Daoy (cell line): ENCODE measurements at regions not wholly inside any gene's neighbourhood (a gene's known extent, or its start where the extent isn't known, plus 50 kb on each side); places are given as distances from the start of the nearest gene placed in this dataset.
"Not testable (repeated sequence)": the region's sequence is repeated elsewhere in the genome, so short reads cannot be mapped to it uniquely, and the experiment has no call there.

Experiments
- DNase-seq: peaks from one replicate; pipeline ENCODE4 v3.0.0-alpha.2; 2015; ENCODE audit warnings: low read depth

DNA sequence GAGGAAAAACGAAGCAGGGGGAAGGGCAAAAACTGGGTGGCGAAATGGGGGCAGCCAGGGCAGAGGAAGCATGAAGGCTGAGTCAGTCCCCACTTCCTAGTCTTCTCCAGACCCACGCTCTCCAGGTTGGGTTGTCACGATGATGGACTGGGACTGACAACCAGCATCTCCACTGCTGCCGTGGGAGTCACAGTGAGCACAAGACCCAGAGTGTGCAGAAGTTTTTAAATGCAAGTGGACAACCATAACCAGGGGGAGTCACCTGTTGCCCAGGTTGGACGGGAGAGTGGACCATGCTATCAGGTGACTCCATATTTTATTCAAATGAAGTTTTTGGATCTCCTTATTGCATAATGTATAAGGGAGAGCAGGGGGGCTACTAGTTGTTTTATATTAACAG, 511.4 kb upstream of the ZFP42 start:
- DNase-seq: no peak

DNA sequence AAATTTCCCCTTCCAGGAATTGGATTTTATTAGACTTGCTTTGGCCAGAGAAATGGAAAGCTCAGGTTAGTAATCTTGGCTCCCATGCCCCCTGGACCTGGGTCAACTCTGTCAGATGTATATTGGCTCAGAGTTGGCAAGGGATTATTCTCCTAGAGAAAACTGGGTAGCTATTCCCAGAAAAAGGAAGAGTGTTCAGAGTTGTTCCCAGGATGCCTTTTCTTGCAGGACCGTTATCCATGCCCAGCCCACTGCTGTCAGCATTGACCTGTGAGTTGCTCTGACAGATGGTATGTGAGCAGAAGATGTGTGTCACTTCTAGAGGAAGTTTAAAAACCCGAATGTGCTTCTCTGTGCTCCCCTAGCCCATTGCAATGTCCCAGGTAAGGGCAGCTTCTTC, 509.9 kb upstream of the ZFP42 start:
- no peak for DNase-seq

- no peak for DNase-seq
Measured at GRCh38 chr4:187491286-187491685, 504.3 kb upstream of the ZFP42 start.

GRCh38 chr4:187491959-187492358, 503.6 kb upstream of the ZFP42 start:
- no peak for DNase-seq

DNA sequence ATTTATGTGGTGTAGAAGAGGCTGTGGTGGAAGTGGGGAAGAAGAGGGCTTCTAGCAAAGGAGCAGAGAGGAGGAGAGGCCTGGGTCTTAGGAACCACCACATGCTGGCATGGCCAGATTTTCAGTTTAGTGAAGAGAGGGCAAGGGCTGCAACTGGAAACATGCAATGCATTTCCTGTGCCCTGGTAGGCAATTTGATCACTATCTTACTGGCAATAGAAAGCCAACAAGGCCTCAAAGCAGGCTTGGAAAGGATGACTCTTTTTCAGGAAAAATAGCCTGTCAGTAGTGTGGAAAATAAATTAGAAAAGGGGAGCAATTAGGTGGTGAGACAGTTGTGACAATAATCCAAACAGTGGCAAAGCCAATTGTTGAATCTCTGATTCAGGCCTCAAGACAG, 501.9 kb upstream of the ZFP42 start:
- no peak for DNase-seq

DNA sequence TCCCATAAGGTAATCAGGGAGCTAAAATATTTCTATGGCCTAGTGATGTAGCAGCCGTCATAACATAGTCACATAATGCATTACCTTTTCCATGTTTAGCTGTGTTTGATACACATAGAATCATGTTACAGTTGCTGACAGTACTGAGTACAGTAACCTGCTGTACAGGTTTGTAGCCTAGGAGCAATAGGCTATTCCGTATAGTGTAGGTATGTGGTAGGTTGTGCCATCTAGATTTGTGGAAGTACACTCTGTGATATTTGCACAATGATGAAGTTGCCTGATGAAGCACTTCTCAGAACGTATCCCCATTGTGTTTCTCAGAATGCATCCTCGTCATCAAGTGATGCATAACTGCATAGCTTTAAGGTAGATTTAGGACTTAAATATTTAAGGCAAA, 495.6 kb upstream of the ZFP42 start:
- no peak for DNase-seq

GRCh38 chr4:187500796-187501195, 494.8 kb upstream of the ZFP42 start:
- no peak for DNase-seq

- DNase-seq: no peak
Measured at GRCh38 chr4:187501731-187502130, 493.8 kb upstream of the ZFP42 start.

DNA sequence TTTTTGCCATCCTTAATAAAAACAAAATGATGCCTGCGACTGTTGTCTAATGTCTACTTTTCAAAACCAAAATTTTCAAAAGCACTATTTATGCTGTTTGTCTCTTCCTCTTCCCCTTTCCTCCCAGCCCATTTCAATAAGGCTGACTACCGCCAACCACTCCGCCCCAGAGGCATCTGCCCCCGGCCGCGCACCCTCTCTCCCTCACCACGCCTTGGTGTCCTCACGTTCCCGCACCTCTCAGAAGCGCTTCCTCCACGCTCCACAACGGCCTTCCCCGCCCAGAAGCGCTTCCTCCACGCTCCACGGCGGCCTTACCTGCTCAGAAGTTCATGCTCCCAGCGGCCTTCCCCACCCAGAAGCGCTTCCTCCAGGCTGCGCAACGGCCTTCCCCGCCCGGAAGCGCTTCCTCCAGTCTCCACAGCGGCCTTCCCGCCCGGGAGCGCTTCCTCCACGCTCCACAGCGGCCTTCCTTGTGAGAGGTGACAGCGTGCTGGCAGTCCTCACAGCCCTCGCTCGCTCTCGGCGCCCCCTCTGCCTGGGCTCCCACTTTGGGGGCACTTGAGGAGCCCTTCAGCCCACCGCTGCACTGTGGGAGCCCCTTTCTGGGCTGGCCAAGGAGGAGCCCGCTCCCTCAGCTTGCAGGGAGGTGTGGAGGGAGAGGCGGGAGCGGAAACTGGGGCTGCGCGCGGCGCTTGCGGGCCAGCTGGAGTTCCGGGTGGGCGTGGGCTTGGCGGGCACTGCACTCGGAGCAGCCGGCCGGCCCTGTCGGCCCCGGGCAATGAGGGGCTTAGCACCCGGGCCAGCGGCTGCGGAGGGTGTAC, 490.4 kb upstream of the ZFP42 start:
- DNase-seq: peak; percentile 53

GRCh38 chr4:187505798-187506141, 489.8 kb upstream of the ZFP42 start:
- not testable (repeated sequence) for DNase-seq

- DNase-seq: no peak
Measured at GRCh38 chr4:187516224-187516623, 479.3 kb upstream of the ZFP42 start.

- DNase-seq: no peak
Measured at GRCh38 chr4:187541666-187542065, 453.9 kb upstream of the ZFP42 start.

DNA sequence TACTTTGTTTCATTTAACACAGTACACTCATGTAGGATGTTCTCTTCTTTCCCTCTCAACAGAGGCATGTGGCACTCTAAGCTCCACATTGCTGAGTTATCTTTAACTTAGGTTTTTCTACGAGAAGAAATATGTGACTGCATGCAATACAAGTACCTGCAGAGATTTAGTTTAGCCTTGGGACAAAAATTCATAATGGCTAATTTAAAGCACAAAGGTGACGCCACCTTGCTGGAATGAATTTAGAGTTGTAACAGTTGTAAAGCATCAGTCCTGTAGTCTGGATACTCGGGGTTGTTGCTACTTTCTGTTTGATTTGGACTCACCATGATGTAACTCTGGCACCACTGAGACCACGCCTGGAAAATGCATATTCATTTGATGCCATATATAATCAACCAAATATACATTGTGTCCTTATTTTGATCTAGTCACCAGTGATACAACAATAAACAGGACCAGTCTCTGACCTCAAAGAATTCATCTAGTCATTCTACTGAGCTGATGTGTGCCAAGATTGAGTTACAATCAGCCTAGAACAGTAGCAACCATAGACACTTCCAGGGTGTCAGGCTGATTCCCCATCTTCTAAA, 451.0 kb upstream of the ZFP42 start:
- DNase-seq: no peak

- DNase-seq: no peak
Measured at GRCh38 chr4:187547316-187547715, 448.3 kb upstream of the ZFP42 start.

DNA sequence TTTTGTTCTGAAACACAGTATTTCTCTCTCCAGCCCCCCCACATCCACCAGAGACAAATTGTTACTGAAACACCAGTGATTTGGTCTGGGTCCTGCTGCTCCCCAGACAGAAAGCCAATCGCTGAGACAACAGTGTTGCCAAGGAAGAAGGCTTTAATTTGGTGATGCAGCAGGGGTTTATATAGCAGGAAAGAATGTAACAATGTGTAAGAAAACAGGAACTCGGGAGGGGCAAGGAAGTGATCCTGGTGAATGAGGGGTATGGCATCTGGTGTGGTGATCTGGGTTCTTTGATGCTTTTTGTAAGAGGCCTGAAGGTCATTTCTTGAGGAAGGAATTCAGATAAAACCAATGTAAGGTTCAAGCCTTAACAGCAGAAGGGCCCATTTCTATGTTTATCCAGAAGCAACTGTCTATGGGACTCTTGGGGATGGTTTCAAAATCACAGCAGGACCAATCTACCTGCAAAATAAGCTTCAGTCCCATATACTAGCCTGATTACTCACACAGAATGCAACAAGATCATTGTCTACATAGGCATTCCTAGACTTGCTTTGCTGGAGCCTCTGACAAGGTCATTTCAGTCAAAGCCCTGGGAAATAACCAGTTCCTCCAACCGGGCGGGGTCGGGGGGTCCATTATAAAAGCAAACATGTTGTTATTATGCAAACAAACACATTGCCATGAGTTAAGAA, 445.2 kb upstream of the ZFP42 start:
- DNase-seq: no peak

- DNase-seq: no peak
Measured at GRCh38 chr4:187552781-187553180, 442.8 kb upstream of the ZFP42 start.

- DNase-seq: no peak
Measured at GRCh38 chr4:187555174-187555573, 440.4 kb upstream of the ZFP42 start.

GRCh38 chr4:187558391-187558790, 437.2 kb upstream of the ZFP42 start:
- no peak for DNase-seq

DNA sequence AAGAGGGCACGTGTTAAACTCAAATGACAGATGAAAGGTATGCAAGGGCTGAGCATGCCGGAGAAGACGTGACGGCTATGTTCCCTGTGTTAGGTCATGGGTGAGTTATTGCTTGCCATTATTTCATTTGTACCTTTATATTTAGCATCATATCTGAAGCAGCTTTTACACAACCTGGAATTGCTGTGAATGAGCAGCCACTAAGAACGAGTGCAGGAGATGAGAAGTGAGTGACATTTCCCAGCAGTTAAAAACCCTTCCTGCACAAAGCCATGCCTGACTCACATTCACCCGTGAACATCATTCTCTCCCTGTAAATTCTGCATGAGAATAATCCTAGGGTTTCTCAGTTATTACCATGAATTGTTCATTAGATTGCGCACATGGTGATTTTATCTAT, 433.2 kb upstream of the ZFP42 start:
- DNase-seq: no peak

- DNase-seq: no peak
Measured at GRCh38 chr4:187565416-187565815, 430.2 kb upstream of the ZFP42 start.

DNA sequence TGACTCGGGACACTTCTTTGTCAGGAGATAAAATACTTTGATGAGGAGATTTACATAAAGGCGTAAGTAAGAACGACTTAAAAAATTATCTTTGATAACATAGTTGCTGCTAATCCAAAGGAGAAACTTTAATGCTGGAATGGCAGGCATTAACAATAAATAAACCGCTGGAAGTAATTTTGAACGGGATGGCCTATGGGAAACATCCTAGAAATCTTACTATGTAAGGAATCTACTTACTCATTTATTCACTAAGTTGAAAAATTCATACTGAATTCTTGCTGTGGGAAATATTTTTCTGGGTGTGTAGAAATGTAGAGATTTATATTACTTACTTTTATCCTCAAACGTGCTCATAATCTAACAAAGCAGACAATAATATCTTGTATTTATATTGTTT, 425.7 kb upstream of the ZFP42 start:
- no peak for DNase-seq

DNA sequence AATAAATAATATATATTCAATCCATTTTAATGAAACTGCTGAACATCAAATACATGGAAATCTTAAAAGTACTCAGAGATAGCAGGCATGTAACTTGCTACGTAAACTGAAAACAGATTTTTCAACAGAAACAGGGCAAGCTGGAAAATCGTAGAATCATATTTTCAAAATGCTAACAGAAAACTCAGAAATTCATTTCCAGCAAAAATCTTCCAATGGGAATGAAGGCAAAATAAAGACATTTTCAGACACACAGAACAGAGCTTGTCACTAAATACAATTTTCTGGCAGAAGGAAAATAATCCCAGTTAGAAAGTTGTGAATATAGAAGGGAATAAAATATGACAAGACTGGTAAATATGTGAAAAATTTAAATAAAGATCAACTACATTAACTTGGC, 419.9 kb upstream of the ZFP42 start:
- DNase-seq: no peak

DNA sequence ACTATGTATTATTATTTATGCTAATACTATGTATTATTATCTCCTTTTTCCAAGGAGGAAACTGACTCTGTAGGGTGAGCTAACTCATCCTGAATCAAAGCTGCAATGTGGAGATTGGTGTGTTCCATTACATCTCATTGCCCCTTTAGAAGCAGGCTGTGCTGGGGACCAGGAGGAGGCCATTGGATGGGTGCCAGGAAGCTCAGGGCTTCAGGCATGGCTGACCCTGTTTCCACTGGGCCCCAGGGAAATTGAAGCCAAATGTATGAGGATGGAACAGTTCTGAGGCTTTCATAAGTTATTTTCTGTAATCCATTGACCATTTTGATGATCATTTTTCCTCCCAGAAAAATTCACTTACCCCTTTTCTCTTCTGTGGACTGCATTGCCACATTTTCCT, 418.8 kb upstream of the ZFP42 start:
- no peak for DNase-seq
